Right lobe of liver (tissue), 4 donors: ENCODE measurements at regions not wholly inside any gene's neighbourhood (a gene's known extent, or its start where the extent isn't known, plus 50 kb on each side); places are given as distances from the start of the nearest gene placed in this dataset.

Source experiments
- POLR2A ChIP-seq: fragments of 450-650 bp; IDR thresholded peaks from one replicate; pipeline ENCODE4 v1.6.1; 2017; ENCODE audit warnings: antibody characterized with exemption, mild to moderate bottlenecking
- TF ChIP-seq, protein P1 (sequence below), 4 donors: fragments of 200-600 bp in 3 of 4; fragments of 450-650 bp in 1 of 4; IDR thresholded peaks; one replicate each; pipeline versions ENCODE4 v1.5.1 to v1.8.0; 2016 to 2022; ENCODE audit warnings: antibody characterized with exemption in 4 of 4, mild to moderate bottlenecking in 2 of 4
- donor health status: DM: no; HTN: no; CAD: no.
- donor health status: DM: no; HTN: no; CAD: no.
- donor health status: DM: no; HTN: yes; CAD: no.

DNA sequence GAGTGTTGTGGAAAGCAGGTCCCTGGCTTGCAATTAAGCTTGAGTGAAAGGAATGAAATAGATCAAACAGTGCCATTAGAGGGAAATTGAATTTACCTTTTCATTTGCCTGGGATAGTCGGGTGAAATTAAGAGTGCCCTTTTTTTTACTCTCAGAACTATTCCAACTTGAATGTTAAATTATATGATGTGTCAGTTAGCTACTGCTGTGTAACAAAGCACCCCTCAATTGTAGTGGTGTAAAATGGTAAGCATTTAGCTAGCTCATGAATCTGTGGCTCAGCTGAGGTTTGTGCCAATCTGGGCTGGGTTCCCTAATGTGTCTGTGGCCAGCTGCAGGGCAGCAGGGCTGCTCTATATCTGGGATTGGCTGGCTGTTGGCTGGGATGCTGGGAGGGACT is 571.4 kb downstream of the MN1 start:
- no peak for TF ChIP-seq POLR2A
- TF ChIP-seq, protein P1, sequence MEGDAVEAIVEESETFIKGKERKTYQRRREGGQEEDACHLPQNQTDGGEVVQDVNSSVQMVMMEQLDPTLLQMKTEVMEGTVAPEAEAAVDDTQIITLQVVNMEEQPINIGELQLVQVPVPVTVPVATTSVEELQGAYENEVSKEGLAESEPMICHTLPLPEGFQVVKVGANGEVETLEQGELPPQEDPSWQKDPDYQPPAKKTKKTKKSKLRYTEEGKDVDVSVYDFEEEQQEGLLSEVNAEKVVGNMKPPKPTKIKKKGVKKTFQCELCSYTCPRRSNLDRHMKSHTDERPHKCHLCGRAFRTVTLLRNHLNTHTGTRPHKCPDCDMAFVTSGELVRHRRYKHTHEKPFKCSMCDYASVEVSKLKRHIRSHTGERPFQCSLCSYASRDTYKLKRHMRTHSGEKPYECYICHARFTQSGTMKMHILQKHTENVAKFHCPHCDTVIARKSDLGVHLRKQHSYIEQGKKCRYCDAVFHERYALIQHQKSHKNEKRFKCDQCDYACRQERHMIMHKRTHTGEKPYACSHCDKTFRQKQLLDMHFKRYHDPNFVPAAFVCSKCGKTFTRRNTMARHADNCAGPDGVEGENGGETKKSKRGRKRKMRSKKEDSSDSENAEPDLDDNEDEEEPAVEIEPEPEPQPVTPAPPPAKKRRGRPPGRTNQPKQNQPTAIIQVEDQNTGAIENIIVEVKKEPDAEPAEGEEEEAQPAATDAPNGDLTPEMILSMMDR (IDR thresholded peaks at IDR 0.05): no peak
